Loucy (cell line): ENCODE measurements at regions not wholly inside any gene's neighbourhood (a gene's known extent, or its start where the extent isn't known, plus 50 kb on each side); places are given as distances from the start of the nearest gene placed in this dataset.

Experiments used
- H2AFZ ChIP-seq: fragments of 200-600 bp; sonication (generic); 2 replicates; pipeline ENCODE4 v1.6.0; 2016; ENCODE audit warnings: antibody characterized with exemption, mild to moderate bottlenecking, low read length, moderate library complexity
- H3F3A ChIP-seq: fragments of 200-600 bp; 2 replicates; pipeline ENCODE4 v1.6.0; 2016; ENCODE audit warnings: antibody characterized with exemption, low read depth, mild to moderate bottlenecking
- H3K27me3 ChIP-seq: fragments of 200-600 bp; sonication (generic); 2 replicates; pipeline ENCODE4 v1.6.1; 2014; ENCODE audit warnings: low read length, mild to moderate bottlenecking; ENCODE audit not compliant: insufficient read depth, poor library complexity, severe bottlenecking
- H3K36me3 ChIP-seq: fragments of 200-600 bp; sonication (generic); 2 replicates; pipeline ENCODE4 v1.6.1; 2016; ENCODE audit warnings: low read length; ENCODE audit not compliant: insufficient read depth
- H3K4me1 ChIP-seq: fragments of 200-600 bp; sonication (generic); 2 replicates; pipeline ENCODE4 v1.5.1; 2014; ENCODE audit warnings: low read length, mild to moderate bottlenecking; ENCODE audit not compliant: insufficient read depth, poor library complexity, severe bottlenecking
- H3K4me2 ChIP-seq: fragments of 200-600 bp; sonication (generic); 2 replicates; pipeline ENCODE4 v1.6.0; 2014; ENCODE audit warnings: antibody characterized with exemption, low read length, low read depth, mild to moderate bottlenecking; ENCODE audit not compliant: poor library complexity, severe bottlenecking
- H3K4me3 ChIP-seq: fragments of 200-600 bp; sonication (generic); 2 replicates; pipeline ENCODE4 v1.5.1; 2014; ENCODE audit warnings: low read length, mild to moderate bottlenecking, mixed read lengths; ENCODE audit not compliant: poor library complexity, severe bottlenecking
- H3K79me2 ChIP-seq: fragments of 200-600 bp; sonication (generic); 2 replicates; pipeline ENCODE4 v1.6.1; 2014; ENCODE audit warnings: low read length; ENCODE audit not compliant: insufficient read depth
- H3K9ac ChIP-seq: fragments of 200-600 bp; sonication (generic); 2 replicates; pipeline ENCODE4 v1.6.0; 2014; ENCODE audit warnings: mild to moderate bottlenecking, low read depth, low read length, moderate library complexity; ENCODE audit not compliant: poor library complexity, severe bottlenecking
- H3K9me2 ChIP-seq: fragments of 200-600 bp; sonication (generic); replicated peaks from 2 replicates; pipeline ENCODE4 v1.6.1; 2016; ENCODE audit warnings: low read depth, low read length, mixed read lengths
- H3K9me3 ChIP-seq: fragments of 200-600 bp; sonication (generic); 2 replicates; pipeline ENCODE4 v1.6.1; 2014; ENCODE audit warnings: mild to moderate bottlenecking, antibody characterized with exemption, low read length, low read depth; ENCODE audit not compliant: insufficient read depth
- H4K20me1 ChIP-seq: fragments of 200-600 bp; sonication (generic); 2 replicates; pipeline ENCODE4 v1.6.0; 2014; ENCODE audit warnings: antibody characterized with exemption, low read length, mild to moderate bottlenecking; ENCODE audit not compliant: insufficient read depth, poor library complexity, severe bottlenecking
- CTCF ChIP-seq: fragments of 200-600 bp; sonication (generic); conservative IDR thresholded peaks from 2 replicates; pipeline ENCODE4 v1.5.1; 2014; ENCODE audit warnings: mild to moderate bottlenecking, antibody characterized with exemption, low read length
- EZH2phosphoT487 ChIP-seq: fragments of 200-600 bp; IDR thresholded peaks from 2 replicates; pipeline ENCODE4 v1.6.1; 2018; ENCODE audit warnings: antibody characterized with exemption, mild to moderate bottlenecking, moderate library complexity, borderline replicate concordance

GRCh38 chr1:93815366-93816110 is 63.5 kb downstream of the DNTTIP2 start:
- no peaks in the 10 kb centered on the region for H3K27me3 ChIP-seq
- H3K9ac ChIP-seq, result no peak overlapping the region
- no peak overlapping the region for H2AFZ ChIP-seq
- H3K79me2 ChIP-seq, result no peaks in the 10 kb centered on the region
- H3K36me3 ChIP-seq, result no peaks in the 10 kb centered on the region
- H3K4me3 ChIP-seq, result no peak overlapping the region
- H4K20me1 ChIP-seq, result no peaks in the 10 kb centered on the region
- peak overlapping the region; percentile 57 for H3K4me2 ChIP-seq
- peaks cover 5% of the 10 kb centered on the region; the same call in 1 of the 2 replicates for H3F3A ChIP-seq
- H3K9me2 ChIP-seq, result no peaks in the 10 kb centered on the region
- H3K4me1 ChIP-seq, result peaks cover 30% of the 10 kb centered on the region
- TF ChIP-seq CTCF (no peak), EZH2phosphoT487 (no peak)
- no peaks in the 10 kb centered on the region for H3K9me3 ChIP-seq

DNA sequence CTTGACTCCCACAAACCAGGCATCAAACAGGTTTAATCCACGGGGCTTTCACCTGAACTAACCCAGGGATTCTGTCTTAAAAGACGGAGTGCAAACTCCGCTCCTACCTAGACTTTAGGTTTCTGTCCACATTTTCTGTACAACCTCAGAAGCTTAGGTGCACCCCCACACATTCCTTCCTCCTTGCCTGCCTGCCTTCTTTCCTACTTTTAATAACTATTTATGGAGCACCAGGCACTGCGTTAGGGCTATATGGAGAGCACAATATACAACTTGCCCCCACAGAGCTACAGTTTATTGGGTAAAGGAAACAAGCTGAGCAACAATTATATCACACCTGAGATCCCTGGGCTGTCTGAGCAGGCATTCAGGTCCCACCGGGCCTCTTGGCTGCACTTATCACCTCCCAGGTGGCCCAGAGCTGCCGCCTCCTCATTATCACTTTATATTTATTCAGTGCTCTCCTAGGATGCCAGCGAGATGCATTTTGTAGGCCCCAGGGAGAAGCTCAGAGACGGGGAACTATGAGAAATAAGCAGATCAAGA is 64.1 kb downstream of the DNTTIP2 start:
- Histone ChIP-seq H4K20me1 (no peaks in the 10 kb centered on the region), H3K4me3 (no peak overlapping the region), H3K79me2 (no peaks in the 10 kb centered on the region), H3K9ac (no peak overlapping the region), H3F3A (peaks cover 5% of the 10 kb centered on the region; the same call in 1 of the 2 replicates), H3K4me1 (peaks cover 30% of the 10 kb centered on the region), H3K27me3 (no peaks in the 10 kb centered on the region), H3K9me2 (no peaks in the 10 kb centered on the region), H3K36me3 (no peaks in the 10 kb centered on the region), H2AFZ (no peak overlapping the region), H3K4me2 (no peak overlapping the region), H3K9me3 (no peaks in the 10 kb centered on the region)
- TF ChIP-seq CTCF, result no peak
- no peak for TF ChIP-seq EZH2phosphoT487

DNA sequence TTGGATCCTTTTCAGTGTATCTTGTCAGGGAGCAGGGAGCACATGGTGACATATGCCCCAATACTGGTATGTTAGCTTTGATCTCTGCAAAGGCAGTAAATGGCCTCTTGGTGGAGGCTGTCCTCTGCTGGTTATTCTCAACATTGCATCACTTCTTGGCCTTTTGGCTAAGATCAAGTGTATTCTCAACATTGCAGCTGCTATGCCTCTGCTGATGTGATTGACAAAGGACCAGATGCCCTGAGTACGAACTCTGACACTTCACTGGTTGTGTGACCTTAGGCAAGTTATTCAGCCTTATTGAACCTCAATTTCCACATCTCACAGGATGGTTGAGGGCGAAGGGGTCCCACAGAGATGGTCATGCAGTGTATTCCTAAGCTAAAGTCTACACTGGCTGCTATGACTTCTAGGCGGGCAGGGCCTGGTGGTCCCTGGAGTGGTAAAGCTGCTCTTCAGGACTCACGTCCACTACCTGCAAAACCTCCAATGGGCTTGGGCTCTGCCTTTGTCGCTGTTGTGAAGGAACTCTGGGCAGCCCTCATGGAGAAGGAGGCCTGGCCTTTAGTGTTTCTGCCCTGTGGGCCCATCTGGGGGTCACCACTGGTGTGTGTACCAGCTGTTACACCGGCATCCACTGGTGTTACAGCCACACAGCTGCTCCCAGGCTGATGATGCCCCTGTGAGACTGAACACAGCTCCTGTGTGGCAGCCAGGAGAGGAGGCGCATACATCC is 64.8 kb downstream of the DNTTIP2 start:
- H4K20me1 ChIP-seq, result no peaks in the 10 kb centered on the region
- H3K9me2 ChIP-seq, result no peaks in the 10 kb centered on the region
- no peaks in the 10 kb centered on the region for H3K36me3 ChIP-seq
- no peak overlapping the region for H3K9ac ChIP-seq
- TF ChIP-seq EZH2phosphoT487 (no peak), CTCF (peak; percentile 98)
- no peak overlapping the region for H3K4me3 ChIP-seq
- no peaks in the 10 kb centered on the region for H3K9me3 ChIP-seq
- peaks cover 30% of the 10 kb centered on the region for H3K4me1 ChIP-seq
- H3K27me3 ChIP-seq, result no peaks in the 10 kb centered on the region
- H3K4me2 ChIP-seq, result no peak overlapping the region
- no peaks in the 10 kb centered on the region for H3K79me2 ChIP-seq
- no peak overlapping the region for H2AFZ ChIP-seq
- H3F3A ChIP-seq, result peaks cover 5% of the 10 kb centered on the region; the same call in 1 of the 2 replicates
